GM19025 (cell line): ENCODE measurements at regions not wholly inside any gene's neighbourhood (a gene's known extent, or its start where the extent isn't known, plus 50 kb on each side); places are given as distances from the start of the nearest gene placed in this dataset.

ENCODE experiments used
- ATAC-seq: cut with Tn5 transposase; IDR thresholded peaks from one replicate; pipeline ENCODE4 v1.9.1; 2021; ENCODE audit warnings: mild to moderate bottlenecking, low read depth, moderate library complexity; ENCODE audit not compliant: unreplicated experiment

DNA sequence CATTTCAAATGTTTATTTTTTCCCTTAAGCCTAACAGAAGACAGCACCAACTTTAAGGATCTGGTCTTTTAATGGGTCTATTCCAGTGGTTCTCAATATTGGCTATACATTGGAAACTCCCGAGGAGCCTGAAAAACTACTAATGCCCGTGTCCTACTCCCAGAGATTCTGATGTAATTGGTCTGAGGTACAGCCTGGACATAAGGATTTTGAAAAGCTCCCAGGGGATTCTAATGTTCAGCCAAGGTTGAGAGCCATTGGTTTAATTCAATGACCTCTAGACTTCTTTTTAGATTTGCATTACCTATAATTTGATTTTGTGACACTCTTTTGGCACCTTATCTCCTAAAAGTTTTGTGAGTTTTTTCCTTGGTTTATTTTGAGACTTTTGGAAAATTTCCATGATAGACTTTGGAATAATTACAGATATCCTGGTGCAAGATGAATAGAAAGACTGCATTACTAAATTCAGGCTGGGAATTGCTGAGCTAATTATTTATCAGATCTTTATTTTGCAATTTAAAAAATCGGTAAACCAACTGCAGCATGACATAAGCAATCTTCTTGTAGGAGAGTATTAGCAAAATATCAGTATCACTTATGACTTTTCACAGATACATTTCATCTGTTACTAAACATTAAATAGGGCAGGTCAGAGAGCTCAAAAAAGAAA lies 91.5 kb upstream of the ELL2 start:
- ATAC-seq, result no peak

GRCh38 chr5:96052374-96052773 lies 90.7 kb upstream of the ELL2 start:
- no peak for ATAC-seq

DNA sequence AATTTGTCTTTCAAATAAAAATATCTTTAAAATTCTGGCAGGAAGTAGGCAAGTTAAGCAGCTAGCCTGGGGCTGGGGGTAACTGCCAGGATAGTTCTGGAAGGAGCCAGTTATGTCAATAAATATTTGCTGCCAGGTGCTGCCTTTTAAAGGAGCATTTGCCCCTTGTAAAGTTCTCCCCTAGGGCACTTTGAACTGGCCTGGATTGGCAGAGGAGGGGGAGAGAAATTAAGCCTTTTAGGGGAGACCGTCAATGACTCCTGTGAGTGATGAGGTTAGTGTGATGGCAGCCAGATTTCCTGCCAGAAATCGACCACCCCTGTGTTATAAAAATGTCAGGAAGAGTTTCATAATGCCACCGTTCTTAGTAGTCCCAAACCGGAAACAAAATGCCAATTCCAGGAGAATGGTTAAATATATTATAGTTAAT lies 89.8 kb upstream of the ELL2 start:
- no peak for ATAC-seq

- ATAC-seq, result no peak
Observed at GRCh38 chr5:96050273-96050880, 88.7 kb upstream of the ELL2 start.

DNA sequence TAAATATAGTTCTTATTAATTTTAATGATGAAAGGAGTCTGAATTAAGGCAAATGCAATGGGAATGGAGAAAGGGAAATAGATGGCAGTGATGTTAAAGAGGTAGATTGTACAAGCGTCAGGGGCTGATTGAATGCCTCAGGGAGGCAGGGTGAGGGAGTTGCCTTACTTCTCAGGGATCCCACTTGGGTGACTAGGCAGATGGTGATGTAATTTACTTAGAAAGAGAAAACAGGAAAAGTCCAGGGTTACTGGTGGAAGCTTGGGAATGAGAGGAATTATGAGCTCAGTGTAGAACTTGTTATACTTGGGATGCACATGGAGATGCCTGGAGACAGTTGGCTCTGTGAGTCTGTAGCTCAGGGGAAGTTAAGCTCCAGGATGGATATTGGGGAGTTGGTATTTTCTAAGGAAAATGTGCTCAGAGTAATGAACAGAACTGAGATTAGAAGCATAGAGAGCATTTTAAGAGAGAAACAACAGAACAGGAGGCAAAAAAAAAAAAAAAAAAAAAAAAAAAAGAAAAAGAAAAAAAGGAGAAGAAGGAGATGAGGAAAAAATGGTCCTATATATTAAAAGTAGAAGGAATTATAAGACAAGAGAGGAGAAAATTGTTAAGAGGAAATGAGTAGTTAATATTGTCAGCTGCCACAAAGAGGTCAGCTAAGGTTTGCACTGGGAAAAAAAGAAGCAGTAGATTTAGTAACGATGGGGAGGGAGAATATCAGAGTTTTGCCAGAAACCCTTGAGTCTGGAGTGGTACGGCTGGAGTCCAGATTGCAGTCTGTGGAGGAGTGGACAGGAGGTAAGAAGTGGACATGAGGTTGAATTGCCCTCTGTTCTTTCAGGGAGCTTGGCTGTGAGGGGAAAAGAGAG lies 88.0 kb upstream of the ELL2 start:
- ATAC-seq, result no peak

- no peak for ATAC-seq
Observed at GRCh38 chr5:96048763-96049162, 87.1 kb upstream of the ELL2 start.

DNA sequence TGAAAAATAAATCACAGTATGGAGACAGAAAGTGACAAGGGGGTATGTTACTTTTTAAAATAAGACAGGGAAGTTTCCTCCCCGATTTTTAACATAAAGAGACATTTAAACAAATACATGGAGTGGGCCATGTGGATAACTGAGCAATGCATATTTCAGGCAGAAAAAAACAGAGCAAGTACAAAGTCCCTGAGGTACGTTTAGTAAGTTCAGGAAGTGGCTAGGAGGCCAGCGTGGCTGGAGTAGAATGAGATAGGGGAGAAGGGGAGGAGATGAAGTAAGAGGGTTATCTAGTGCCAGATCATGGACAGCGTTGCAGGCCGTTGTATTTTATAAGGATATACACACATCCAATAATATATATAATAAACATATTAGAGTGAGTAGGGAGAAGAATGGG lies 84.2 kb upstream of the ELL2 start:
- ATAC-seq, result no peak

- no peak for ATAC-seq
Observed at GRCh38 chr5:96043446-96043845, 81.8 kb upstream of the ELL2 start.

DNA sequence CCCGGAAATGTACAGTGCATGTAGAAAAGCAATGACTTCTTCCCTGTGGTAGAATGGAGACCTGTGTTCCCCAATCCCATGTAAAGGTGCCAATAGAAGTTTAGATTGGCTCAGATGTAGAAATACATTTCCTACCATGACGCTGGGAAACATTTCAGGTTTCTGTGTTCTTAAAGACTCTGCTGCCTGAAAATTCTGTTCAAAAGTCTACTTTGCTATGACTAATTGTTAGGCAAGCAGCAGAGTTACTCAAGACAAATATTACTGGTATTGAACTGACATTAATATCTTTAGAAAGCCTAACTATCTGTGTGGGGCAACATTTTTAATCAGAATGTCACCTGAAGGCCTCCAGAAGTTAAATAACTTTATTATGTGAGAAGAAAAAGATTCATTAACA lies 75.5 kb upstream of the ELL2 start:
- ATAC-seq, result no peak

DNA sequence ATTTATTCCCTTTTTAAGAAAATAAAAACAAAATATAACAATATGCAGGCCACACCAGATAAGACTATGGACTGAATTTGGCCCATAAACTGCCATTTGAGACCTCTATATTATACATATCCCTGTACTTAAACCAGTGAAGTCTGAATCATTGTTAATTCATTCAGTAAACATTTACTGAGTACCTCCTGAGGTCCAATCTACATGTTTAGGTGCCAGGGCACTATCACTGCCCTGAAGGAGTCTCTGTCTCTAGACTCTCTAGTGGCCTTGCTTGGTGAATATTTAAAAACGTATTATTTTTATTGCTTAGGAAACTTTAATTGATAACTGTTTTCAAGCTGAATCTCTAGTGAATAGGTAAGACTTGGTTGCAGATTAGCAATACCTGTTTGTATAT lies 74.7 kb upstream of the ELL2 start:
- no peak for ATAC-seq

DNA sequence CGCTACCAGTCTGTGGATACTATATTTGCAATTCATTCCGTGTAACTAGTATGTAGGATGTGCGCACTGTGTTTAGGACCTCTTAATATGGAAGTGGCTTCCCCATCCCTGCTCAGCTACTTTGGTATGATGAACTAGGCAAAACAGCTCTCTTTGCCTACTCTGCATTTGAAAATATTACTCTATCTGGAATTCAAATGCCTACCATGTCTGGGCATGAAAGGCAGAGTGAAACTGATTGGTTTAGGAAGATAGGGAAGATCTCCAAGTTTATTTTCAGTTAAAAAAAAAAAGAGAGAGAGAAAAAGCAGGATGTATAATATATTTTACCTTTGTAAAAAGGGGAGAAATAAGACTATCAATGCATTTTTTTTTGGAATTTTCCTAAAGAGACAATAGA lies 74.1 kb upstream of the ELL2 start:
- no peak for ATAC-seq

- no peak for ATAC-seq
Observed at GRCh38 chr5:96033116-96033515, 71.5 kb upstream of the ELL2 start.

- ATAC-seq, result no peak
Observed at GRCh38 chr5:96031811-96032261, 70.2 kb upstream of the ELL2 start.

DNA sequence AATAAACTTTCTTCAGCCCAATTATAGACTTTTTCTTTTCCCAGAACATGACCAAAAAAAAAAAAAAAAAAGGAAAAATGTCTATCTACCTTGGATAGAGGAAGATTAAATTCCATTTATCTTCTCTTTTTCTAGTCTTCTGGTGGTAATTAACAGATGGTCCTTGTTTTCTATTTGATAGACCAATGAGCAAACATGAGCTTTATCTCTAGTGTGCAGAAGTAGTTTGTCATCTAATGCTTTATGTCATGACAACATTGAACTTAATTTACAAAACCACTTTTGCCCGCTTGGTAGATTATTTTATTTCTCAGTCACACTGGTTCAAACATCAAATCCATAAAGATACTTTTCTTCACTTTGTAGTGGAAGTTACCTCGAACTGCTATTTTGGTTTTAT lies 69.5 kb upstream of the ELL2 start:
- ATAC-seq, result no peak

GRCh38 chr5:96026406-96027041 lies 64.9 kb upstream of the ELL2 start:
- no peak for ATAC-seq

GRCh38 chr5:96024683-96025475 lies 63.2 kb upstream of the ELL2 start:
- ATAC-seq, result no peak

DNA sequence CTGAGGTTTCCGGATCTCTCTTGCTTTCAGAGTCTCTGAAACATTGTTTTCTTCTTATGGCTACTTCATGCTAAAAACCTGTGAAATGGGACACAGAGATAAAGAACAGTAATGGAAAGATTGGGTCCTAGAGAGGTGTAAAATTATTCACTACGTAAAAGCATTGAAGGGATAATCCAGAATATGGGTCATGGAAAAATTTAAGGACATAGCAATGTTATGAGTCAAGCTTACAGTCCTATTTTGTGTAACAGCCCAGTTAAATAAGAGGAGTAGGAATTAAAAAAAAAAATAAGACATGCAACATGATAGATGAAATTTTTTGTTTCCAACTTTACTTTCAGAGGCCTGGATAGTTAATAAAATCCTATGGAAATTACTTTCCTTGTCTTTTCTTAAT lies 61.9 kb upstream of the ELL2 start:
- no peak for ATAC-seq

DNA sequence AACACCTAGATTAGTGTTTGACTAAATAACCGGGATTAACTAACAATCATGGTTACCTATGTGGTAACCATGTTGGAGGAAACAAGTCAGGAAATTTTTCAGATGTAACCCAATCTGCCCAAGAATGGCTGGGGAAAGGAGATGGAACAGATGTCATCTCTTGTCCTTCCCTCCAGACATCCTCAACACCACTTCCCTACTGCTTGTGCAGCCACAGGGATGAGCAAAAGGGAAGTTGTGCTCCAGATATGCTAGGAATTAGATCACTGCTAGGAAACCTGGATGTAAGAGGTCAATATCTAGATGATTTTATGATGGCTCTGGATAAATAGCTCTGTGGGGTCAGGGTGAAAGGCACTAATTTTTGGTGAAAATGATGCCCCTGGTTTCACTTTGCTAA lies 61.3 kb upstream of the ELL2 start:
- ATAC-seq, result no peak

- no peak for ATAC-seq
Observed at GRCh38 chr5:96017951-96018350, 56.3 kb upstream of the ELL2 start.

GRCh38 chr5:96016216-96016615 lies 54.6 kb upstream of the ELL2 start:
- no peak for ATAC-seq
